ENCODE measurements at regions not wholly inside any gene's neighbourhood (a gene's known extent, or its start where the extent isn't known, plus 50 kb on each side); places are given as distances from the start of the nearest gene placed in this dataset.
"Not testable (repeated sequence)": the region's sequence is repeated elsewhere in the genome, so short reads cannot be mapped to it uniquely, and the experiment has no call there.

- not testable (repeated sequence) for H3K27ac Mint-ChIP-seq, DNase-seq, H3K4me1 Mint-ChIP-seq, H3K9me3 Mint-ChIP-seq, H3K36me3 Mint-ChIP-seq
- peak overlapping the region in 4 of 5 donors; percentile 12 to 52 (median 33) for H3K4me3 Mint-ChIP-seq
- H3K27me3 Mint-ChIP-seq (ENCODE audit: low read depth in 3 of 3) = peaks cover 2 to 10% (median 8%) of the 10 kb centered on the region in 3 donors
Measured at GRCh38 chr15:22715133-22715845, 71.2 kb upstream of the NIPA1 start.

GRCh38 chr15:22719980-22720379, 66.5 kb upstream of the NIPA1 start:
- H3K9me3 Mint-ChIP-seq; H3K27me3 Mint-ChIP-seq (ENCODE audit: low read depth in 3 of 3); H3K4me3 Mint-ChIP-seq; H3K4me1 Mint-ChIP-seq; H3K36me3 Mint-ChIP-seq; H3K27ac Mint-ChIP-seq: not testable (repeated sequence)
- peak in 2 of 3 donors; percentile 7 to 17 for DNase-seq

- DNase-seq; H3K9me3 Mint-ChIP-seq; H3K4me3 Mint-ChIP-seq; H3K27me3 Mint-ChIP-seq (ENCODE audit: low read depth in 3 of 3); H3K36me3 Mint-ChIP-seq; H3K4me1 Mint-ChIP-seq; H3K27ac Mint-ChIP-seq: not testable (repeated sequence)
Measured at GRCh38 chr15:22726104-22726503, 60.3 kb upstream of the NIPA1 start.

GRCh38 chr15:22735067-22735466, 51.4 kb upstream of the NIPA1 start:
- not testable (repeated sequence) for H3K36me3 Mint-ChIP-seq; H3K27me3 Mint-ChIP-seq (ENCODE audit: low read depth in 3 of 3); DNase-seq; H3K27ac Mint-ChIP-seq; H3K4me3 Mint-ChIP-seq; H3K9me3 Mint-ChIP-seq; H3K4me1 Mint-ChIP-seq

- Mint-ChIP-seq H3K27ac (no peak overlapping the region), H3K27me3 (ENCODE audit: low read depth in 3 of 3) (peaks cover 0 to 9% (median 0%) of the 10 kb centered on the region in 3 donors), H3K9me3 (no peaks in the 10 kb centered on the region), H3K36me3 (no peaks in the 10 kb centered on the region), H3K4me3 (no peak overlapping the region), H3K4me1 (no peaks in the 10 kb centered on the region)
- no peak for DNase-seq
Measured at GRCh38 chr15:22735781-22736180, 50.7 kb upstream of the NIPA1 start.

GRCh38 chr15:22736200-22736599, 50.2 kb upstream of the NIPA1 start:
- DNase-seq; H3K4me1 Mint-ChIP-seq; H3K27me3 Mint-ChIP-seq (ENCODE audit: low read depth in 3 of 3); H3K9me3 Mint-ChIP-seq; H3K27ac Mint-ChIP-seq; H3K4me3 Mint-ChIP-seq; H3K36me3 Mint-ChIP-seq: not testable (repeated sequence)

Data from immature natural killer cell (primary cell).